ENCODE measurements at regions not wholly inside any gene's neighbourhood (a gene's known extent, or its start where the extent isn't known, plus 50 kb on each side); places are given as distances from the start of the nearest gene placed in this dataset.
"Not testable (repeated sequence)": the region's sequence is repeated elsewhere in the genome, so short reads cannot be mapped to it uniquely, and the experiment has no call there.

DNA sequence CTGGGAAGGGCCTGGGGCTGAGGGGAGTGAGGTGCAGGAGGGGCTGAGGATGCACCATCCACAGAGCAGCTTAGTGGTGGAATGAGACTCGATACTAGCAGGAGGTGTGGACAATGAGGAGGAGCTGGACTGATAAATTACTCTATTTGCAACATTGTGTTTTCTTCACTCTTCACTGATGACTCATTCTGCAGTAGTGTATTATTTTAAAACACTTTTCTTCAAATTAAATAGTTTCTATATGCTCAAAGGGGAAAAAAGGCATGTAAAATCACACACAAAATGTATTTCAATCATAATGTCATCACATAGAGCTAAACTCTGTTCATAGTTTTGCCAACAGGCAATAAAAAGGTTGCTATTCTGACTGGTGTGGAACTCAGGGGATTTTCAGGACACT lies 467.0 kb upstream of the CTSO start:
- POLR2A ChIA-PET: no interaction called here
- CTCF ChIA-PET: no interaction called here

DNA sequence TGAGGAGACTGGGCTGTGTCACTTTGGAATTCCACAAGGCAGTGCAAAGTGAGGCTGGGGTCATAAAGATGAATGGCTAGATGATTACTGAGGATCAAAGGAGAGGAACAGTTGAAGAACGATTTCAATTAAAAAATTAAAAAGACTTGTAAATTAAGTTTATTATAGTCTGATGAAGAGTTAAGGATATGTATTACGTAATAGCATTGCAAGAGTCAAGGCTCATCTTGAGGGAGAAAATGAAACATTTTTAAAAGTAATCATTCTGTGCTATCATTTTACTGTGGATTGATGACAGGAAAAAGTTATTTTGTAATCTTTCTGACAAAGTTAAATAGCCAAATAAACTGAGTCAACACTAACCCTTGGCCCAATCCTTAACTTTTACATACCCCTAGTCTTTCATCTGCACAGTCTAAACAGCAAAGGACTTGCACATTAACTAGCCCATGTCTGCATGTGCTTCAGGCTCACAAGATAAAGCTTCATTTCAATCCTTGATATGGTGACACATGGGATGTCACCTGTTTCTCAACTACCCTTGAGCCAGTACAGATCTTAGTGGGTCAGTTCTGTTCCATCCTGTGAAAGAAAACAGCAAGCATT lies 465.5 kb upstream of the CTSO start:
- ChIA-PET CTCF (no interaction called here), POLR2A (no interaction called here)

- POLR2A ChIA-PET: interaction anchor here (0.6 kb wide), 1 partner anchor 1658 kb away, joined by 3 read pairs; no protein-coding TSS in a partner anchor
- CTCF ChIA-PET: no interaction called here
These were observed 460.7 kb upstream of the CTSO start for GRCh38 chr4:156414406-156414805.

DNA sequence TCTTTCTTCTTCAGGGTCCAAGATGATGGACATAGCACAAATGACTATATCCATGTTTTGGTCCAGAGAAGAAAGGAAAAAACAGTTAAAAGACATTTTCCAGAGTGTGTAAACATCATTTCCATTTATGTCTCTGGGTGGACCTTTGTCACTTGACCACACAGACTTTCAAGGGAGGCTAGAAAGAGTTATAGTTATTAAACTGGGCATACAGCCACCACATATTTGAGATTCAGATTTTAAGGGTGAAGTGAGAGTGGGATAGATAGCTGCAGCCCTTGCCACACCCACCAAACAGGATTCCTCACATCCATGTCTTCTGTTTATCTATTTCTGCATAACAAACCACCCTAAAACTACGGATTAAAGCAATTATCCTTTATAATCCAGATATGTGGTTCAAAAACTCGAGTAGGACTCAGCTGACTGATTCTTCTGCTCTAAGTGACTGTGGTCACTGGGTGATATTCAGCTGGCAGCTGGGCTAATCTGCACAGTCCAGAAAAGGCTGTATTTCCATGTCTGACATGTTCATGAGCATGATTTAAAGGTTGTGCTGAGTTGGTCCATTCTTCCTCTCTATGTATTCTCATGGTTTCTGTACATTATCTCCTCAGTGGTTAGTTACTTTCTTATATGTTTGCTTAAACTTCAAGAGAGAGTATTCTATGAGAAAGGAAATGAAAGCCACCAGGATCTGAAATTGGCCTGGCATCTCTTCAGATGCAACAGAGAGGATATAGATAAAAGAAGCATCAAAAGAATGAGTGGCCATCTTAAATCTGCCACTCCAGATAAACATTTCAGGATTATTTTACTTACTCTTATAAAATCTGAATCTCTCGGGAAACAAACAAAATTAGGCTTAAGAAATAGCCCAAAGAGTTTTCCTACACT lies 459.8 kb upstream of the CTSO start:
- ChIA-PET CTCF (no interaction called here), POLR2A (no interaction called here)

DNA sequence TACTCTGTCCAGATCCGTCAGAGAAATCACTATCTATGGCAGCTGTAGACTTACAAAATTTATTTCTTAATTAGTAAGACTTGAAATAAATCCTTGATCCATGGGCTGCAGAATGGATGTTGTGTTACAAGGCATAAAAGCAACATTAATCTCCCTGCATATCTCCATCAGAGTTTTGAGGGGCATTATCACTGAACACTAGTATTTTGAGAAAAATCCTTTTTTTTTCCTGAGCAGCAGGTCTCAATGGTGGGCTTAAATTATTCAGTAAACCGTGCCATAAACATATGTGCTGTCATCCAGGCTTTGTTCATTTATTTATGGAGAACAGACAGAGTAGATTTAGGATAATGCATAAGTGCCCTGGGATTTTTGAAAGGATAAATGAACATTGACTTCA lies 457.9 kb upstream of the CTSO start:
- CTCF ChIA-PET: no interaction called here
- POLR2A ChIA-PET: no interaction called here

GRCh38 chr4:156408749-156409148 lies 455.1 kb upstream of the CTSO start:
- POLR2A ChIA-PET: no interaction called here
- CTCF ChIA-PET: no interaction called here

GRCh38 chr4:156401371-156401770 lies 447.7 kb upstream of the CTSO start:
- ChIA-PET POLR2A (no interaction called here), CTCF (no interaction called here)

- CTCF ChIA-PET: no interaction called here
These were observed 442.9 kb upstream of the CTSO start for GRCh38 chr4:156396534-156396933.

GRCh38 chr4:156391325-156391653 lies 437.6 kb upstream of the CTSO start:
- ChIA-PET POLR2A (no interaction called here), CTCF (no interaction called here)

More at GRCh38 chr4:156396534-156396933, 442.9 kb upstream of the CTSO start:
- POLR2A ChIA-PET: no interaction called here

DNA sequence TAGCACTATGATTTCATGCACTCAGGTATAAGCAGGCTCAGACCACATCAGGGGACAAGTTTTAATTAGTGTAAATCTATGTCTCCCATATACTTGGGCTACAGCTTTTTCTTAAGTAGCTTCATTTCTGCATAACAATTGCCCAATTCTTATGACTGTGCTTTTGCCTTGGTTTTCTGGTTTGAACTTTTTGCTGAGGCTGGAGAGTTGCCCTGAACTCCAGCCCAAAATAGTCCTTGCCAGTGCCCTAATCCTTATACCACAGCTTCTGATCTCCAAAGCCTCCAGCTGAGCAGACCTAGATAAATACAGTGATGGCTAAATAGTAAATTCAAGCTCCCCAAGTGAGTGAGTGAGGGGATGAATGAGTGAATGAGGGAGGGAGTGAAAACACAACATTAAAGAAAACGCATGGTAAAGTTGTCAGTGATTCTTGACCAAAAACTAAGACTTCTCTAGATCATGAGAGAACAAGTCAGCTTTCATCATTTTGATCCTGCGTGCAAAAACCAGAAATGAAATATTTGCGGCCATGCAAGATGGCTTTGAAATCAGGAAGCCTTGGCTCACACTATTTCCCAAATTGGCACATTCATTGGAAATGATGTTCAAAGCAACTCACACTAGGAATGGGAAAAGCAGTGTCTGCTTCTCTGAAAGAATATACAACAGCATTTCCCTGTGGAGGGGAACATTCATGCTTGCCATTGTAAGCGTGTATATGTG lies 437.1 kb upstream of the CTSO start:
- POLR2A ChIA-PET: no interaction called here
- CTCF ChIA-PET: no interaction called here

GRCh38 chr4:156388826-156389225 lies 435.2 kb upstream of the CTSO start:
- ChIA-PET CTCF (no interaction called here), POLR2A (no interaction called here)

DNA sequence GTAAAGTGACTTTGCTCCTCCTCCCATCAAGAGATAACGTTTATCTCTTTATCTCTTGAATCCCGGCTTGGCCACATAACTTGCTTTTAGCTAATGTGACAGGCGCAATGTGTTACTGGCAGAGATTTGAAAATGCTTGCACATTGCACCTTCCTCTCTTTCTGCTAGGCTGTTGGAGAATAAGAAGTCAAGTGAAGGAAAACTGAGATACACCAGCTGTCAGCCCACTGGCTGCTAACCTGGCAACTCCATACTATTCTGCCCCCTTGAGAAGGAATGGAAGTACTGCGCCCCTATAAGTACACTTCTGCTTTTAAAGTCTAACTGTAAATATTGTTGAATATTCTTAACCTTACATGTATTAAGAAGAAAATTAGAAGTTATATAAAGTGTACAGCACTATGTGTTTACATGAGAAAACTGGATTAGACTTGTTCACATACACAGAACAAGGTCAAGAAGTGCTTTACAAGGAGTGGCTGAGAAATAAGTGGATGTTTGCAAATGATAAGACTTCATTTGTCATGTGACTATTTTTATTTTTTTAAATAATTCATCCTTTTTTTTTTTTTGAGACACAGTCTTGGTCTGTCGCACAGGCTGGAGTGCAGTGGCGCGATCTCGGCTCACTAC lies 424.5 kb upstream of the CTSO start:
- ChIA-PET CTCF (no interaction called here), POLR2A (no interaction called here)

GRCh38 chr4:156377036-156377710 lies 423.5 kb upstream of the CTSO start:
- POLR2A ChIA-PET: no interaction called here
- CTCF ChIA-PET: no interaction called here

DNA sequence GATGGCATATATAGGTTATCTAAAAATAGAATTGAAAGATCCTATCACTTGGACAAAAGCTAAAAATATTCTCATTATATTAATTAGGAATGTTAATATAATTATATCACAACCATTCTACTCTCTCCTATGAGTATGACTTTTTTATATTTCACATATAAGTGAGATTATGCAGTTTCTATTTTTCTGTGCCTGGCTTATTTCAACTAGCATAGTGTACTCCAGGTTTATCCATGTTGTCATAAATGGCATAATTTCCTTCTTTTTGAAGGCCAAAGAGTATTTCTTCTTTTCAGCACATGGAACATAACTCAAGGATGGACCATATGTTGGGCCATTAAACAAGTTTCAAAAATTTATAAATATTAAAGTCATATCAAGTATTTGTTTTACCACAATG lies 421.2 kb upstream of the CTSO start:
- POLR2A ChIA-PET: no interaction called here
- CTCF ChIA-PET: no interaction called here

DNA sequence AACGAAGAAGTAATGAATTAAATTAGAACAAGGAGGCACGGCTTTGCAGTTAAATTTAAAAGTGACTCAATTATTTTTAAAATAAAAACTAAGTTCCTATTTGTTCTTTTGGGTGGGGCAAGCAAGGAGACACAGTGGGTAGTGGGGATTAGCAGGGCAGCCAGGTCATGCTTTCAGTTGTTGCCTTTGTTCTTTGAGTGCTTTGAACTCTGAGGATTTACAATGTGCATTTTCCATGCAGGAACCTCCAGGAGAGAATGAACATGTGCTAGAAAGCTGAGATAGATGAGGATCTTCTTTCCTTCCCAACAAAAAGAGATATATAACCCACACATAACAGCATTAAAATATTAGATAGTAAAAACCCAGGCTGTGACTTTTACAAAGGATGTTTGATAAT lies 420.4 kb upstream of the CTSO start:
- ChIA-PET POLR2A (no interaction called here), CTCF (no interaction called here)

- CTCF ChIA-PET, POLR2A ChIA-PET: not testable (repeated sequence)
These were observed 413.8 kb upstream of the CTSO start for GRCh38 chr4:156367502-156367901.

- ChIA-PET CTCF (no interaction called here), POLR2A (no interaction called here)
These were observed 408.9 kb upstream of the CTSO start for GRCh38 chr4:156362581-156362980.

DNA sequence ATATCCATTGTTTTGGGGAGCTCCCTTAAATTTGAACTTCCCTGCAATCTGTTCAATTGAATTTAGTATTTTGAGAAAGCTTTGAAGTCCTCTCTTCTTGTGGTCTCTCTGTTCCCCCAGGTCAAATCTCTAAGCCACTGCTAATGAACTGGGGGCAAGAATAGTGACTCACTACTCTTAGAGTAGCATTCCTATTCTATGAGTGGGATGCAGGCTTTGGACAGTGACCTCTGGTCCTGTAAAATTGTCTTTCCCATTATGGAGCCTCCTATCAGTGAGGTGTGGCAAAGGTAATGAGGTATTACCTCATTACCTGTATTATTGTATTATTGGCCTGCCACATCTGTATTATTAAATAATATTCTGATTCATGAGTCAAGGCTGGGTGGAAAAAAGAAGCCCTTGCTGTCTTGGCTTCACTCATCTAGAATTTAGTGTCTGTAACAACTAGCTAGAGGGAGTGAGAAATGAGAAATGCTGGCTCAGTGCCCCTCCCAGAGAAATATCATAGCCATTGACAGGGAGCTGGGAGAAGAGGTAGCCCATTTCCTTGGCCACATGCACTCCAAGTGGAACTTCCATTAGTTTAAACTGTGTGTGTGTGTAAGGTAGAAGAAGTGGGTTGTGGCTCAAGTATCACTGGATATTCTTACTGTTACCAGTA lies 393.9 kb upstream of the CTSO start:
- ChIA-PET POLR2A (no interaction called here), CTCF (interaction anchor here (0.6 kb wide), 1 partner anchor 866 kb away, joined by 3 read pairs; no protein-coding TSS in a partner anchor)

DNA sequence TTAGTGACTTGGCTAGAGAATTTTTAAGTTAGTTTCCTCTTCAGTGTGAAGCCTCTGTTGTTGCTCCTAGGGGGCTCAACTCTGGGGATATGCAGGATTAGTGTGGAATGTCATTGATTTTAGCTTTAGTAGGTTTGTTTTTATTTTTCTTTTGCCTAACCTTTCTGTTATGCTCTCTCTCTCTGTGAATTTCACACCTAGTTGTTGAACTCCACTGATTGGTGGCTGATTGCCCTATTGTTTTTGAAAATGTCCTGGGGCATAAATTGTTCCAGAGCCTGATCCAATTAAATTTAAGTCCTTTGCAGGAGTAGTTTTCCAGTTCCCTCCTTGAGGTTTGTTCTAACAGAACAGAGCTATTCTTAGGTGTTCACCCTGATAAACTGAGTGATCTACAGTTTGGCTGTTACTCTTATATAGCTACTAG lies 393.3 kb upstream of the CTSO start:
- ChIA-PET POLR2A (no interaction called here), CTCF (no interaction called here)

- CTCF ChIA-PET: no interaction called here
- POLR2A ChIA-PET: no interaction called here
These were observed 390.7 kb upstream of the CTSO start for GRCh38 chr4:156344397-156344796.
